GM12873 (cell line): ENCODE measurements at regions not wholly inside any gene's neighbourhood (a gene's known extent, or its start where the extent isn't known, plus 50 kb on each side); places are given as distances from the start of the nearest gene placed in this dataset.

Experiments used
- CTCF ChIP-seq: IDR thresholded peaks from 2 replicates; pipeline ENCODE4 v1.5.1; 2012; ENCODE audit warnings: low read depth, mild to moderate bottlenecking, moderate library complexity, low read length, control low read depth; ENCODE audit not compliant: insufficient read depth; ENCODE audit errors: missing control alignments

GRCh38 chr6:6780231-6780630, 191.7 kb downstream of the LY86 start:
- no peak for TF ChIP-seq CTCF

- TF ChIP-seq CTCF, result no peak
These were observed 192.8 kb downstream of the LY86 start for GRCh38 chr6:6781172-6781872.

GRCh38 chr6:6781873-6782227, 193.3 kb downstream of the LY86 start:
- TF ChIP-seq CTCF, result no peak

GRCh38 chr6:6783721-6784120, 195.2 kb downstream of the LY86 start:
- TF ChIP-seq CTCF, result no peak

- TF ChIP-seq CTCF, result no peak
These were observed 196.1 kb downstream of the LY86 start for GRCh38 chr6:6784514-6785162.

GRCh38 chr6:6785163-6785521, 196.6 kb downstream of the LY86 start:
- no peak for TF ChIP-seq CTCF

- TF ChIP-seq CTCF, result peak; percentile 90
These were observed 200.0 kb downstream of the LY86 start for GRCh38 chr6:6788394-6789032.
